ENCODE measurements at regions not wholly inside any gene's neighbourhood (a gene's known extent, or its start where the extent isn't known, plus 50 kb on each side); places are given as distances from the start of the nearest gene placed in this dataset.
"Not testable (repeated sequence)": the region's sequence is repeated elsewhere in the genome, so short reads cannot be mapped to it uniquely, and the experiment has no call there.

GRCh38 chr15:62250978-62251377 lies 85.9 kb upstream of the C2CD4B start:
- DNase-seq (ENCODE audit: low read depth), result no peak
- no peak overlapping the region for H3K4me3 ChIP-seq (ENCODE audit: low read depth, low read length)
- TF ChIP-seq CTCF (IDR thresholded peaks at IDR 0.05; ENCODE audit: insufficient read depth, low read depth, low read length, missing control alignments), result no peak

- H3K4me3 ChIP-seq (ENCODE audit: low read depth, low read length), result no peak overlapping the region
- DNase-seq (ENCODE audit: low read depth), result no peak
- no peak for TF ChIP-seq CTCF (IDR thresholded peaks at IDR 0.05; ENCODE audit: insufficient read depth, low read depth, low read length, missing control alignments)
Observed at GRCh38 chr15:62253294-62253693, 88.2 kb upstream of the C2CD4B start.

- DNase-seq (ENCODE audit: low read depth), result peak; percentile 60
- no peak overlapping the region for H3K4me3 ChIP-seq (ENCODE audit: low read depth, low read length)
- peak; percentile 70 for TF ChIP-seq CTCF (IDR thresholded peaks at IDR 0.05; ENCODE audit: insufficient read depth, low read depth, low read length, missing control alignments)
Observed at GRCh38 chr15:62254137-62254934, 89.3 kb upstream of the C2CD4B start.

- H3K4me3 ChIP-seq (ENCODE audit: low read depth, low read length); DNase-seq (ENCODE audit: low read depth): not testable (repeated sequence)
Observed at GRCh38 chr15:62256430-62256829, 91.3 kb upstream of the C2CD4B start.

GRCh38 chr15:62257996-62258521 lies 93.0 kb upstream of the C2CD4B start:
- TF ChIP-seq CTCF (IDR thresholded peaks at IDR 0.05; ENCODE audit: insufficient read depth, low read depth, low read length, missing control alignments), result no peak
- DNase-seq (ENCODE audit: low read depth), result no peak

GRCh38 chr15:62262305-62262941 lies 97.3 kb upstream of the C2CD4B start:
- no peak for TF ChIP-seq CTCF (IDR thresholded peaks at IDR 0.05; ENCODE audit: insufficient read depth, low read depth, low read length, missing control alignments)
- H3K4me3 ChIP-seq (ENCODE audit: low read depth, low read length), result no peak overlapping the region
- DNase-seq (ENCODE audit: low read depth), result no peak

More at GRCh38 chr15:62257996-62258521, 93.0 kb upstream of the C2CD4B start:
- H3K4me3 ChIP-seq (ENCODE audit: low read depth, low read length), result no peak overlapping the region

GRCh38 chr15:62264196-62264595 lies 99.1 kb upstream of the C2CD4B start:
- no peak overlapping the region for H3K4me3 ChIP-seq (ENCODE audit: low read depth, low read length)
- no peak for TF ChIP-seq CTCF (IDR thresholded peaks at IDR 0.05; ENCODE audit: insufficient read depth, low read depth, low read length, missing control alignments)
- no peak for DNase-seq (ENCODE audit: low read depth)
